ENCODE measurements at regions not wholly inside any gene's neighbourhood (a gene's known extent, or its start where the extent isn't known, plus 50 kb on each side); places are given as distances from the start of the nearest gene placed in this dataset.

DNA sequence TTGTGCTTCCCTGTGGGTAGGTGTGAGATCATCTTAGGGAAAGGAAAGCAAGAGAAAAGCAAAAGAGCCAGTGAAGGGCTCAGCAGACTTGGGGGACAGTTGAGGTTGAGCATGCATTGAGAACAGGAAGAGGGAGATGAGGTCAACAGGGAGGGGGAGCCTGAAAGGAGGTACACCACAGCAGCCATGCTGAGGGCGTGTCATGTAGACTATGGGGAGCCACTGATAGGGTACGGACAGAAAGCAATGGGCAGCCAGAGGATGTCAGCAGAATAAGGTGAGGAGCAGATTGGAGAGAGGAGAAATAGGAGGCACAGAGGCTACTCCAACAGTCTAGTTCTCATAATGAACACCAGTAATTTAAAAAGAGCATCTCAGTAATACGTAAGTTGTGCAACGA is 351.1 kb upstream of the HTR1E start:
- intact Hi-C loops (cut with micrococcal nuclease) = no loop called here
- Histone ChIP-seq H2AFZ (ENCODE audit: insufficient read depth, low read depth, low read length, poor library complexity, severe bottlenecking) (no peak overlapping the region), H3K4me2 (replicated peaks; ENCODE audit: low read depth, low read length, poor library complexity, severe bottlenecking) (no peak overlapping the region), H3K79me2 (ENCODE audit: control insufficient read depth, insufficient read depth, low read length) (no peaks in the 10 kb centered on the region), H3K27me3 (replicated peaks in 1 of 4; ENCODE audit: control extremely low read depth in 1 of 4, control insufficient read depth in 3 of 4, insufficient read depth in 4 of 4, low read length in 3 of 4) (no peaks in the 10 kb centered on the region), H3K4me3 (ENCODE audit: control extremely low read depth in 1 of 5, extremely low read depth in 1 of 5, insufficient read depth in 1 of 5, low read depth in 2 of 5, low read length in 4 of 5) (no peak overlapping the region), H3K9ac (ENCODE audit: low read length) (no peak overlapping the region), H3K27ac (ENCODE audit: low read length in 2 of 2) (no peak overlapping the region), H4K20me1 (ENCODE audit: control insufficient read depth, insufficient read depth, low read length, poor library complexity, severe bottlenecking) (no peaks in the 10 kb centered on the region), H3K4me1 (ENCODE audit: control insufficient read depth in 2 of 2, insufficient read depth in 2 of 2, low read length in 2 of 2) (no peaks in the 10 kb centered on the region), H3K9me3 (ENCODE audit: control extremely low read depth in 1 of 3, control insufficient read depth in 2 of 3, insufficient read depth in 1 of 3, low read length in 2 of 3) (peaks cover 0 to 16% (median 10%) of the 10 kb centered on the region in 3 donors), H3K36me3 (replicated peaks in 1 of 2; ENCODE audit: control extremely low read depth in 1 of 2, control insufficient read depth in 1 of 2, extremely low read depth in 1 of 2, insufficient read depth in 2 of 2, low read length in 1 of 2) (no peaks in the 10 kb centered on the region)
- H3K27me3 Mint-ChIP-seq = no peaks in the 10 kb centered on the region
- POLR2A ChIA-PET = no interaction called here
- no peak overlapping the region for H3K27ac Mint-ChIP-seq
- CTCF ChIA-PET = no interaction called here
- no peak overlapping the region for H3K4me3 Mint-ChIP-seq
- H3K9me3 Mint-ChIP-seq (ENCODE audit: insufficient read depth) = peaks cover 20% of the 10 kb centered on the region
- 100% methylated on average over 2 of the region's 4 CpGs for WGBS (ENCODE audit: insufficient coverage)
- ATAC-seq (ENCODE audit: low read depth) = no peak
- no peak for DNase-seq
- no peak for TF ChIP-seq CTCF (IDR thresholded peaks at IDR 0.05)
- no peak for TF ChIP-seq EZH2 (IDR thresholded peaks at IDR 0.05; ENCODE audit: borderline replicate concordance, insufficient read depth, low read depth, low read length, poor library complexity, severe bottlenecking)
- H3K4me1 Mint-ChIP-seq = no peaks in the 10 kb centered on the region

- H3K27ac ChIP-seq (ENCODE audit: low read length in 2 of 2) = no peak overlapping the region
- H3K27me3 ChIP-seq (replicated peaks in 1 of 4; ENCODE audit: control extremely low read depth in 1 of 4, control insufficient read depth in 3 of 4, insufficient read depth in 4 of 4, low read length in 3 of 4) = no peaks in the 10 kb centered on the region
- H2AFZ ChIP-seq (ENCODE audit: insufficient read depth, low read depth, low read length, poor library complexity, severe bottlenecking) = no peak overlapping the region
- Mint-ChIP-seq H3K27me3 (no peaks in the 10 kb centered on the region), H3K9me3 (ENCODE audit: insufficient read depth) (peaks cover 34% of the 10 kb centered on the region), H3K4me1 (no peaks in the 10 kb centered on the region), H3K4me3 (no peak overlapping the region), H3K27ac (no peak overlapping the region)
- ChIA-PET POLR2A (no interaction called here), CTCF (no interaction called here)
- H4K20me1 ChIP-seq (ENCODE audit: control insufficient read depth, insufficient read depth, low read length, poor library complexity, severe bottlenecking) = no peaks in the 10 kb centered on the region
- H3K79me2 ChIP-seq (ENCODE audit: control insufficient read depth, insufficient read depth, low read length) = no peaks in the 10 kb centered on the region
- no peak overlapping the region for H3K4me3 ChIP-seq (ENCODE audit: control extremely low read depth in 1 of 5, extremely low read depth in 1 of 5, insufficient read depth in 1 of 5, low read depth in 2 of 5, low read length in 4 of 5)
- no peak overlapping the region for H3K4me2 ChIP-seq (replicated peaks; ENCODE audit: low read depth, low read length, poor library complexity, severe bottlenecking)
- H3K4me1 ChIP-seq (ENCODE audit: control insufficient read depth in 2 of 2, insufficient read depth in 2 of 2, low read length in 2 of 2) = no peaks in the 10 kb centered on the region
- no peak for DNase-seq
- 100% methylated on average over 3 of the region's 3 CpGs for WGBS (ENCODE audit: insufficient coverage)
- ATAC-seq (ENCODE audit: low read depth) = no peak
- intact Hi-C loops (cut with micrococcal nuclease) = no loop called here
- no peak overlapping the region for H3K9ac ChIP-seq (ENCODE audit: low read length)
- H3K36me3 ChIP-seq (replicated peaks in 1 of 2; ENCODE audit: control extremely low read depth in 1 of 2, control insufficient read depth in 1 of 2, extremely low read depth in 1 of 2, insufficient read depth in 2 of 2, low read length in 1 of 2) = no peaks in the 10 kb centered on the region
- TF ChIP-seq EZH2 (IDR thresholded peaks at IDR 0.05; ENCODE audit: borderline replicate concordance, insufficient read depth, low read depth, low read length, poor library complexity, severe bottlenecking) = no peak
- no peak for TF ChIP-seq CTCF (IDR thresholded peaks at IDR 0.05)
- H3K9me3 ChIP-seq (ENCODE audit: control extremely low read depth in 1 of 3, control insufficient read depth in 2 of 3, insufficient read depth in 1 of 3, low read length in 2 of 3) = peaks cover 0 to 16% (median 10%) of the 10 kb centered on the region in 3 donors
These were observed 355.5 kb upstream of the HTR1E start for GRCh38 chr6:86581833-86582232.
